HFF-Myc (cell line): ENCODE measurements at regions not wholly inside any gene's neighbourhood (a gene's known extent, or its start where the extent isn't known, plus 50 kb on each side); places are given as distances from the start of the nearest gene placed in this dataset.

ENCODE experiments used
- DNase-seq: peaks from one replicate; pipeline ENCODE4 v3.0.0-alpha.2; 2011; ENCODE audit warnings: low read depth; ENCODE audit errors: extremely low read depth
- H3K4me3 ChIP-seq: replicated peaks from 2 replicates; pipeline ENCODE4 v1.5.1; 2011; ENCODE audit warnings: low read depth, mild to moderate bottlenecking, control low read depth, low read length
- CTCF ChIP-seq: IDR thresholded peaks from 2 replicates; pipeline ENCODE4 v1.5.1; 2012; ENCODE audit warnings: mild to moderate bottlenecking, low read depth, low read length, control low read depth; ENCODE audit errors: missing control alignments

DNA sequence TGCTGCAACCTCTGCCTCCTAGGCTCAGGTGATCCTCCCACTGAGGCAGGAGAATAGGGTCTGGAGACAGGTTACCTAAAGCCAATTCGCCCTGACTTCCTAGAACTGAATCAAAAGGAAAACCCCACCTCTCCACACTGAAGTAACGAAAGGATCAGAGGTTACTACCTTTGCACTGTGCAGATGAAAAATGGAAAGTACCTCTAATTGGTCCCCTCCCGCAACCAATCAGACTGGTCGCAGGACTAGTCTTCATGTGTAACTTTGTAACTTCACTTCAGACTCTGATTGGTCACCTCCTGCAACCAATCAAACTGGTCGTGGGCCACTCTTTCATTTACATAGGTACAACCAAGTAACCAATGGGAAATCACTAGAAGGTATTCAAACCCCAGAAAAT lies 61.1 kb downstream of the ATXN3L start:
- no peak overlapping the region for H3K4me3 ChIP-seq
- no peak for TF ChIP-seq CTCF
- DNase-seq, result no peak

- DNase-seq, result no peak
- no peak overlapping the region for H3K4me3 ChIP-seq
- TF ChIP-seq CTCF, result no peak
Measured at GRCh38 chrX:13258052-13258444, 61.8 kb downstream of the ATXN3L start.

DNA sequence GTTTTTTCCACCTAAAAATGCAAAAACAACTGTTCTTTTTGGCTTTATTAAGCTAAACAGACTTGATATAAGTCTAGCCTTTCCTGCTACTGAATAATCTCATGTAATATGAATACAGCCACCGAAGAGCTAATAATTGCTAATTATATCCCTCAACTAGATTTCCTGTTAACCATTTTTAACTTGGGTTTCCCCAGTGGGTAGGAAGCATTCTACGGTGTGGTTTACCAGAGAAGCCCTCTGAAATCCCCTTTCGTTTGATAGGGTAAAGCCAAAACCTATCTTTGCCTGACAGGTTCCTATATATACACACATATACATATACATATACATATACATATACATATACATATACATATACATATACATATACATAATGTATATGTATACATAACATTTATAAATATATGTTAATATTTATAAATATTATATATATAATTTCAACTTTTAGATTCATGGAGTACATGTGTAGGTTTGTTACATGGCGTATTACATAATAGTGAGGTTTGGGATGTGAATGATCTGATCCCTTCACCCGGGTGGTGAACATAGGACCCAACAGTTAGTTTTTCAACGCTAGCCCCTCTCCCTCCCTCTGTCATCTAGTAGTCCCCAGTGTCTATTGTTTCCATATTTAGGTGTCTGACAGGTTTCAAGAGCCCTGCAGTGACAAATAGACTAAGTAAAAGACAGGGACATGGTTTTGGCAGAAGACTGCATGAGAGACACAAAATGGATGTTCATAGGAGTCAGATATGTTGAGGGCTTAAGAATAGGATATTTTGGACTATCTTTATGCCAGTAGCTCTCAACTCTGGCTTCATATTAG lies 62.4 kb downstream of the ATXN3L start:
- TF ChIP-seq CTCF, result no peak
- H3K4me3 ChIP-seq, result no peak overlapping the region

GRCh38 chrX:13256603-13257002 lies 63.2 kb downstream of the ATXN3L start:
- TF ChIP-seq CTCF, result no peak
- H3K4me3 ChIP-seq, result no peak overlapping the region
- no peak for DNase-seq

More for the DNA sequence above, 62.4 kb downstream of the ATXN3L start:
- DNase-seq, result no peak

DNA sequence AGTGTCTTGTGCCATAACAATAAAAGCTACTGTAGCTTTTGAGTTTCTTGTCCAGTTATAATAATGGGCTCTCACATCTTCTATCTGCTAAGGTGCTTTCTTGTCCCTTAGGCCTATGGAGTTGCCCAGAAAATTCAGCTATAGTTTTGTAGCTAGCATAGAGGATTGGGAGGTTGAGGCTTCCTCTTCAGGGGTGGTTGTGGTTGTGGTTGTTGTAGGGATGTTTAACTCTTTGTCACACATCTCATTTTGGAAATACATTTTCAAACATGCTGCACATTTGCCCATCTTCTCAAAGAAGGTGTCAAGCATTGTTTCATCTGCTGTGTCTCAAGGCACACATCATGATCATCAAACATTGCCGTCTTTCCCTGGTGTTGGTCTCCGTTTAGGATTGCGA lies 65.0 kb downstream of the ATXN3L start:
- TF ChIP-seq CTCF, result no peak
- DNase-seq, result no peak
- H3K4me3 ChIP-seq, result no peak overlapping the region

DNA sequence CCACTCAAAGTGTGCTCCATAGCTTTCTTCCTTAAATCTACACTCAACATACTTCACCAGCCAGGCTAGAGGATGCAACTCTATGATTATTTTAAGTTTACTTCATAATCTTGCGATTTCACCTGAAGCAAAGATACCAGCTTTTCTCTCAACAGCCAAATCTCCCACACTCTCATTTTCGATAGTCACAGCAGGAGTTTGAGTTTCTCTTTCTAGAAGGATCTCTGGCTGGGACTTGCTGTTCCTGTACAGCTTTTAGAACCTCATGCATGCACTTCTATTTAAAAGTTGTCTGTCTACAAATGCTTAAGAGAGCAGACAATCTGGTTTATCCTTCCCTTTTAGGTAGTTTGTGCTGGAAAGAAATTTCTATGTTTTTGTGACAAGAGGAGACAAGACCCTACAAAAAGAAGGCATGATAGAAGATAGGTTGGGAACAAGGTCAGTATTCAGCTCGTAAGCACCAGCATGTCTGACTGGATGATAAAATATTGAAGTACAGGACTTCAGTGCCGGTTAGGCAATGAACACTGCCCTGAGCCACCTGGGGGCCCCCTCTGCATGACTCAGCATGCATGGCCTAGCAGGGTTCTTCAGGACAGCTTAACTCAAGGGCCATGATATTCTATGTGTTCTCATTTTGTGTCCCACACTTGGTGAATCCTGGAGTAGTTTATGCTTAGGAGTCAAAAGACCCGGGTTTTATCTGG lies 65.6 kb downstream of the ATXN3L start:
- DNase-seq, result no peak
- no peak overlapping the region for H3K4me3 ChIP-seq
- TF ChIP-seq CTCF, result no peak
